SK-N-SH (cell line): ENCODE measurements at regions not wholly inside any gene's neighbourhood (a gene's known extent, or its start where the extent isn't known, plus 50 kb on each side); places are given as distances from the start of the nearest gene placed in this dataset.

Source experiments
- CTCF ChIA-PET: fragments of 300-600, 350-600 bp; formaldehyde crosslinking; extraction: SDS; loops from one replicate; lab custom pipeline; 2021; lab: Yijun Ruan, JAX
- POLR2A ChIA-PET: fragments of 350-600 bp; sonication (Branson Sonifier 250); formaldehyde crosslinking; extraction: SDS; loops from one replicate; lab custom pipeline; 2020; ENCODE audit warnings: antibody characterized with exemption, inconsistent platforms; lab: Yijun Ruan, JAX
- DNase-seq: peaks from one replicate; pipeline ENCODE4 v3.0.0; 2012
- H2AFZ ChIP-seq: fragments of 200-600 bp; sonication (generic); 2 replicates; pipeline ENCODE4 v1.8.1; 2016; ENCODE audit warnings: antibody characterized with exemption, mild to moderate bottlenecking, low read depth
- H3F3A ChIP-seq: fragments of 200-600 bp; sonication (generic); replicated peaks from 2 replicates; pipeline ENCODE3; 2016; ENCODE audit warnings: antibody characterized with exemption, mild to moderate bottlenecking; ENCODE audit not compliant: insufficient read depth
- H3K27ac ChIP-seq, 2 experiments: fragments of 200-500 bp in 1 of 2; fragments of 200-600 bp in 1 of 2; sonication (Bioruptor generic) in 1 of 2; sonication (generic), shearing (Covaris generic) in 1 of 2; 2 replicates each; pipeline versions ENCODE4 v1.5.1 to v1.6.1; 2014 to 2016; ENCODE audit warnings: low read depth in 2 of 2, inconsistent platforms in 1 of 2, low read length in 1 of 2, mild to moderate bottlenecking in 1 of 2, mixed read lengths in 1 of 2
- H3K27me3 ChIP-seq: fragments of 200-600 bp; sonication (generic), shearing (Covaris generic); 2 replicates; pipeline ENCODE4 v1.6.1; 2016; ENCODE audit warnings: mixed run types; ENCODE audit not compliant: insufficient read depth
- H3K36me3 ChIP-seq, 2 experiments: fragments of 200-500 bp in 1 of 2; fragments of 200-600 bp in 1 of 2; sonication (Bioruptor generic) in 1 of 2; sonication (generic) in 1 of 2; replicated peaks in 1 of 2; 2 replicates each; pipeline versions ENCODE3 to v1.5.1; 2014 to 2016; ENCODE audit warnings: low read length in 1 of 2, mild to moderate bottlenecking in 1 of 2; ENCODE audit not compliant: insufficient read depth in 2 of 2, control insufficient read depth in 1 of 2
- H3K4me1 ChIP-seq, 2 experiments: fragments of 200-500 bp in 1 of 2; fragments of 200-600 bp in 1 of 2; sonication (Bioruptor generic) in 1 of 2; sonication (generic), shearing (Covaris generic) in 1 of 2; 2 replicates each; pipeline versions ENCODE4 v1.5.1 to v1.6.1; 2014 to 2016; ENCODE audit warnings: low read depth in 1 of 2, low read length in 1 of 2, mixed run types in 1 of 2; ENCODE audit not compliant: insufficient read depth in 2 of 2, control insufficient read depth in 1 of 2
- H3K4me2 ChIP-seq: fragments of 200-600 bp; sonication (generic), shearing (Covaris generic); 2 replicates; pipeline ENCODE4 v1.6.1; 2017; ENCODE audit warnings: mixed run types
- H3K4me3 ChIP-seq, 2 experiments: fragments of 200-500 bp in 1 of 2; fragments of 200-600 bp in 1 of 2; sonication (Bioruptor generic) in 1 of 2; sonication (generic), shearing (Covaris generic) in 1 of 2; 2 replicates each; pipeline versions ENCODE4 v1.5.1 to v1.8.1; 2014 to 2016; ENCODE audit warnings: low read depth in 2 of 2, inconsistent platforms in 1 of 2, low read length in 1 of 2, mild to moderate bottlenecking in 1 of 2, mixed read lengths in 1 of 2, moderate library complexity in 1 of 2
- H3K79me2 ChIP-seq: fragments of 200-600 bp; sonication (generic); 2 replicates; pipeline ENCODE4 v1.8.1; 2017; ENCODE audit warnings: mild to moderate bottlenecking; ENCODE audit not compliant: insufficient read depth
- H3K9ac ChIP-seq: fragments of 200-600 bp; sonication (generic); 2 replicates; pipeline ENCODE4 v1.6.1; 2017; ENCODE audit warnings: mixed run types
- H3K9me2 ChIP-seq: fragments of 200-600 bp; sonication (generic); 2 replicates; pipeline ENCODE4 v1.6.1; 2017; ENCODE audit warnings: mixed run types
- H3K9me3 ChIP-seq: fragments of 200-600 bp; sonication (generic); 2 replicates; pipeline ENCODE4 v1.6.1; 2017; ENCODE audit warnings: mixed run types, mild to moderate bottlenecking, moderate library complexity
- H4K20me1 ChIP-seq: fragments of 200-600 bp; sonication (generic); 2 replicates; pipeline ENCODE4 v1.6.1; 2017; ENCODE audit warnings: mild to moderate bottlenecking, mixed run types; ENCODE audit not compliant: insufficient read depth
- CTCF ChIP-seq: fragments of 200-600 bp; sonication (generic); IDR thresholded peaks from 2 replicates; pipeline ENCODE4 v1.6.1; 2017; ENCODE audit warnings: antibody characterized with exemption, mild to moderate bottlenecking, moderate library complexity
- ELF1 ChIP-seq: IDR thresholded peaks from 2 replicates; pipeline ENCODE4 v1.4.0; 2012
- EZH2phosphoT487 ChIP-seq: fragments of 200-600 bp; sonication (generic); IDR thresholded peaks from 2 replicates; pipeline ENCODE4 v1.6.1; 2017; ENCODE audit warnings: low read depth, mixed run types, mild to moderate bottlenecking, antibody characterized with exemption, moderate library complexity, borderline replicate concordance
- FOSL2 ChIP-seq: IDR thresholded peaks from 2 replicates; pipeline ENCODE4 v1.4.0; 2012; ENCODE audit warnings: low read depth, mild to moderate bottlenecking, moderate library complexity, borderline replicate concordance
- FOXJ3 ChIP-seq: sonication (generic); formaldehyde crosslinking; IDR thresholded peaks from 2 replicates; pipeline ENCODE4 v1.5.1; 2020; ENCODE audit warnings: mild to moderate bottlenecking, missing genetic modification reagents
- FOXM1 ChIP-seq: IDR thresholded peaks from 2 replicates; pipeline ENCODE4 v1.4.0; 2012; ENCODE audit warnings: low read depth, mild to moderate bottlenecking
- GATA2 ChIP-seq: sonication (generic); formaldehyde crosslinking; IDR thresholded peaks from 2 replicates; pipeline ENCODE4 v1.5.0; 2020; ENCODE audit warnings: mild to moderate bottlenecking, missing genetic modification reagents
- NFIC ChIP-seq: IDR thresholded peaks from 2 replicates; pipeline ENCODE4 v1.4.0; 2012; ENCODE audit warnings: borderline replicate concordance
- RAD21 ChIP-seq: IDR thresholded peaks from 2 replicates; pipeline ENCODE4 v1.6.1; 2012; ENCODE audit warnings: mild to moderate bottlenecking, low read length
- RCOR1 ChIP-seq: fragments of 150-350 bp; IDR thresholded peaks from 2 replicates; pipeline ENCODE4 v1.6.1; 2017; ENCODE audit warnings: antibody characterized with exemption, low read length
- RFX5 ChIP-seq: IDR thresholded peaks from 2 replicates; pipeline ENCODE4 v1.6.1; 2012; ENCODE audit warnings: mild to moderate bottlenecking, improper control_type of control experiment, low read length
- SMC3 ChIP-seq: IDR thresholded peaks from 2 replicates; pipeline ENCODE4 v1.6.1; 2012; ENCODE audit warnings: low read depth, low read length, improper control_type of control experiment
- TAF1 ChIP-seq: IDR thresholded peaks from 2 replicates; pipeline ENCODE4 v1.6.1; 2012; ENCODE audit warnings: low read depth, mild to moderate bottlenecking, low read length, moderate library complexity, borderline replicate concordance
- USF1 ChIP-seq: IDR thresholded peaks from 2 replicates; pipeline ENCODE4 v1.4.0; 2012; ENCODE audit warnings: low read depth, borderline replicate concordance
- YY1 ChIP-seq: IDR thresholded peaks from 2 replicates; pipeline ENCODE4 v1.4.0; 2012; ENCODE audit warnings: low read depth, mild to moderate bottlenecking
- WGBS: methylation state at CpG from one replicate; pipeline ENCODE4 v1.1.6; 2017; ENCODE audit warnings: low lambda C conversion rate; 5-methylcytosine and 5-hydroxymethylcytosine counted together
- TF ChIP-seq, protein P1 (sequence below): IDR thresholded peaks from 2 replicates; pipeline ENCODE4; 2012

GRCh38 chr6:166752928-166753721, 126.1 kb upstream of the RPS6KA2 start:
- Histone ChIP-seq H3K9me2 (no peaks in the 10 kb centered on the region), H4K20me1 (no peaks in the 10 kb centered on the region), H2AFZ (no peak overlapping the region), H3K27ac (no peak overlapping the region), H3K4me3 (no peak overlapping the region), H3K9me3 (no peaks in the 10 kb centered on the region), H3F3A (no peaks in the 10 kb centered on the region), H3K4me1 (peaks cover 0 to 17% of the 10 kb centered on the region in 2 experiments; a peak in 1 of 4 replicates), H3K79me2 (no peaks in the 10 kb centered on the region), H3K36me3 (no peaks in the 10 kb centered on the region), H3K27me3 (no peaks in the 10 kb centered on the region; the same call in 1 of the 2 replicates), H3K4me2 (no peak overlapping the region), H3K9ac (no peak overlapping the region)
- TF ChIP-seq NFIC (no peak), EZH2phosphoT487 (no peak), YY1 (no peak), FOXM1 (no peak), TAF1 (no peak), CTCF (no peak), FOSL2 (no peak), GATA2 (CRISPR knock-in tag) (no peak), USF1 (no peak), RAD21 (no peak), RCOR1 (no peak), RFX5 (no peak), ELF1 (no peak), SMC3 (no peak), FOXJ3 (CRISPR knock-in tag) (no peak)
- TF ChIP-seq, protein P1, sequence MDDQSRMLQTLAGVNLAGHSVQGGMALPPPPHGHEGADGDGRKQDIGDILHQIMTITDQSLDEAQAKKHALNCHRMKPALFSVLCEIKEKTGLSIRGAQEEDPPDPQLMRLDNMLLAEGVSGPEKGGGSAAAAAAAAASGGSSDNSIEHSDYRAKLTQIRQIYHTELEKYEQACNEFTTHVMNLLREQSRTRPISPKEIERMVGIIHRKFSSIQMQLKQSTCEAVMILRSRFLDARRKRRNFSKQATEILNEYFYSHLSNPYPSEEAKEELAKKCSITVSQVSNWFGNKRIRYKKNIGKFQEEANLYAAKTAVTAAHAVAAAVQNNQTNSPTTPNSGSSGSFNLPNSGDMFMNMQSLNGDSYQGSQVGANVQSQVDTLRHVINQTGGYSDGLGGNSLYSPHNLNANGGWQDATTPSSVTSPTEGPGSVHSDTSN: no peak
- DNase-seq: no peak
- CTCF ChIA-PET: no interaction called here
- POLR2A ChIA-PET: no interaction called here
- 53% methylated on average over 6 of the region's 6 CpGs for WGBS
